DND-41 (cell line): ENCODE measurements at regions not wholly inside any gene's neighbourhood (a gene's known extent, or its start where the extent isn't known, plus 50 kb on each side); places are given as distances from the start of the nearest gene placed in this dataset.
"Not testable (repeated sequence)": the region's sequence is repeated elsewhere in the genome, so short reads cannot be mapped to it uniquely, and the experiment has no call there.

Experiments used
- ATAC-seq: fragments of 200-7000 bp; cut with Tn5 transposase; 3 replicates; pipeline ENCODE4 v1.9.1; 2021; ENCODE audit warnings: low read depth; ENCODE audit not compliant: insufficient read depth
- DNase-seq: peaks from one replicate; pipeline ENCODE4 v3.0.0-alpha.2; 2020
- H2AFZ ChIP-seq: 2 replicates; pipeline ENCODE4 v1.6.0; 2012; ENCODE audit warnings: low read depth, low read length
- H3K27ac ChIP-seq: 2 replicates; pipeline ENCODE4 v1.5.1; 2012; ENCODE audit warnings: low read length, inconsistent platforms
- H3K27me3 ChIP-seq: fragments of 200-600 bp; sonication (generic); 2 replicates; pipeline ENCODE4 v1.6.0; 2012; ENCODE audit warnings: low read length, mild to moderate bottlenecking, inconsistent platforms; ENCODE audit not compliant: insufficient read depth, poor library complexity
- H3K36me3 ChIP-seq: 2 replicates; pipeline ENCODE4 v1.5.1; 2012; ENCODE audit warnings: low read length, inconsistent platforms; ENCODE audit not compliant: insufficient read depth
- H3K4me1 ChIP-seq: 2 replicates; pipeline ENCODE4 v1.5.1; 2012; ENCODE audit warnings: mild to moderate bottlenecking, low read length; ENCODE audit not compliant: insufficient read depth
- H3K4me2 ChIP-seq: 2 replicates; pipeline ENCODE4 v1.6.0; 2012; ENCODE audit warnings: mild to moderate bottlenecking, moderate library complexity, low read length, inconsistent platforms; ENCODE audit not compliant: insufficient read depth
- H3K4me3 ChIP-seq, 2 experiments: fragments of 200-600 bp in 1 of 2; shearing (Covaris generic) in 1 of 2; 2 replicates each; pipeline ENCODE4 v1.5.1; 2012 to 2016; ENCODE audit warnings: inconsistent platforms in 2 of 2, low read length in 2 of 2, mild to moderate bottlenecking in 2 of 2, low read depth in 1 of 2, moderate library complexity in 1 of 2
- H3K79me2 ChIP-seq: 2 replicates; pipeline ENCODE4 v1.6.0; 2012; ENCODE audit warnings: low read length, inconsistent platforms; ENCODE audit not compliant: insufficient read depth
- H3K9ac ChIP-seq: 2 replicates; pipeline ENCODE4 v1.6.0; 2012; ENCODE audit warnings: low read depth, mild to moderate bottlenecking, inconsistent platforms, low read length, moderate library complexity
- H3K9me3 ChIP-seq: 2 replicates; pipeline ENCODE4 v1.5.1; 2012; ENCODE audit warnings: low read length, moderate library complexity, mild to moderate bottlenecking, inconsistent platforms; ENCODE audit not compliant: insufficient read depth, severe bottlenecking
- H4K20me1 ChIP-seq: 2 replicates; pipeline ENCODE4 v1.6.0; 2012; ENCODE audit warnings: low read length; ENCODE audit not compliant: insufficient read depth
- EZH2 ChIP-seq: IDR thresholded peaks from 3 replicates; pipeline ENCODE4 v1.6.1; 2012; ENCODE audit warnings: borderline replicate concordance, low read depth, mild to moderate bottlenecking, moderate library complexity, low read length, inconsistent platforms; ENCODE audit not compliant: severe bottlenecking
- TF ChIP-seq, protein P1 (sequence below): IDR thresholded peaks from 2 replicates; pipeline ENCODE4 v1.5.1; 2012; ENCODE audit warnings: borderline replicate concordance, low read length, moderate library complexity, mild to moderate bottlenecking; ENCODE audit not compliant: poor library complexity, severe bottlenecking; ENCODE audit errors: extremely low read depth

DNA sequence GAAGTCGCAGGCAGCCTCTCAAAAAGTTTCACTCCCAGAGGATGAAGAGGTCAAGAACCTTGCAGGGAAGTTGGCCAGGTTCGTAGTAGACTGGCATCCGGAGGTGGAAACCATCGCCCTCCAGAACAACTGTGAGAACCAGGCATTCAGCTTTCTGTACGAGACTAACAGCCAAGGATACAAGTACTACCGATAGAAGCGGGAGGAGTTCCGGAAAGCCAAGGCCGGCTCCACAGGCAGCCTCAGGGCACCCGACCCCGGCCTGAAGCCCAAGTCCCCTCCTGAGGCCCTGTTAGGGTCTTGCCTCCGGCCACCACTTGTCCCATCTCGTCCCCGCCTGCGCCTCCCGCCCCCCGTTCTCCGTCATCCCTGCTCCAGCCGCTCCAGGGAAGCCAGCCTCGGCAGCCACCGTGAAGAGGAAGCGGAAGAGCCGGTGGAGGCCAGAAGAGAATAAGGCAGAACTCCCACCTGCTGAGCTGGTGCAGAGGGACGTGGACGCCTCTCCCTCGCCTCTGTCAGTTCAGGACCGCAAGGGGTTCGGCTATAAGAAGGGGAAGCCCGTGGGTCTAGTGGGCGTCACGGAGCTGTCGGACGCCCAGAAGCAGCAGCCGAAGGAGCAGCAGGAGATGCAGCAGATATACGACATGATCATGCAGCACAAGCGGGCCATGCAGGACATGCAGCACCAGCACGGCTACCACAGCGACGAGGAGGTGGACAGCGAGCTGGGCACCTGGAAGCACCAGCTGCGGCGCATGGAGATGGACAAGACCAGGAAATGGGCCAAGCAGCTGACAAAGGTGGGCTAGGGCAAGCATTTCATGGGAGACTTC is 366.8 kb upstream of the ATXN7L3B start:
- no peak overlapping the region for H3K4me2 ChIP-seq

DNA sequence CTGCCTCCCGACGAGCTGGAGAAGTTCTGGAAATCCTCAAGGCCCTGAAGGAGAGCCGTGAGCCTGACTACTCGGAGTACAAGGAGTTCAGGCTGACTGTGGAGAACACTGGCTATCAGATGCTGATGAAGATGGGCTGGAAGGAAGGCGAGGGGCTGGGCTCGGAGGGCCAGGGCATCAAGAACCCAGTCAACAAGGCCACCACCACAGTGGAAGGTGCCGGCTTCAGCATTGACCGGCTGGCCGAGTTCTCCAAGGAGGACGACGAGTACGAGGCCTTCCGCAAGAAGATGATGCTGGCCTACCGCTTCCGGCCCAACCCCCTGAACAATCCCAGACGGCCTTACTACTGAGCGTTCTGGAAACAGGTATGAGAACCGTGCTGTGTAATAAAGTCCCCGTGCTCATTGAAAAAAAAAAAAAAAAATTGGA is 366.1 kb upstream of the ATXN7L3B start:
- H3K9ac ChIP-seq, result no peak overlapping the region
- no peaks in the 10 kb centered on the region for H3K27me3 ChIP-seq
- no peak overlapping the region for H2AFZ ChIP-seq
- no peak overlapping the region for H3K27ac ChIP-seq
- H3K4me3 ChIP-seq, result no peak overlapping the region
- TF ChIP-seq, protein P1, sequence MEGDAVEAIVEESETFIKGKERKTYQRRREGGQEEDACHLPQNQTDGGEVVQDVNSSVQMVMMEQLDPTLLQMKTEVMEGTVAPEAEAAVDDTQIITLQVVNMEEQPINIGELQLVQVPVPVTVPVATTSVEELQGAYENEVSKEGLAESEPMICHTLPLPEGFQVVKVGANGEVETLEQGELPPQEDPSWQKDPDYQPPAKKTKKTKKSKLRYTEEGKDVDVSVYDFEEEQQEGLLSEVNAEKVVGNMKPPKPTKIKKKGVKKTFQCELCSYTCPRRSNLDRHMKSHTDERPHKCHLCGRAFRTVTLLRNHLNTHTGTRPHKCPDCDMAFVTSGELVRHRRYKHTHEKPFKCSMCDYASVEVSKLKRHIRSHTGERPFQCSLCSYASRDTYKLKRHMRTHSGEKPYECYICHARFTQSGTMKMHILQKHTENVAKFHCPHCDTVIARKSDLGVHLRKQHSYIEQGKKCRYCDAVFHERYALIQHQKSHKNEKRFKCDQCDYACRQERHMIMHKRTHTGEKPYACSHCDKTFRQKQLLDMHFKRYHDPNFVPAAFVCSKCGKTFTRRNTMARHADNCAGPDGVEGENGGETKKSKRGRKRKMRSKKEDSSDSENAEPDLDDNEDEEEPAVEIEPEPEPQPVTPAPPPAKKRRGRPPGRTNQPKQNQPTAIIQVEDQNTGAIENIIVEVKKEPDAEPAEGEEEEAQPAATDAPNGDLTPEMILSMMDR, result no peak
- no peak for TF ChIP-seq EZH2
- no peaks in the 10 kb centered on the region for H3K9me3 ChIP-seq
- no peaks in the 10 kb centered on the region for H3K79me2 ChIP-seq
- H3K36me3 ChIP-seq, result no peaks in the 10 kb centered on the region
- DNase-seq (no peak), ATAC-seq (no peak)
- no peak overlapping the region for H3K4me2 ChIP-seq
- H3K4me1 ChIP-seq, result no peaks in the 10 kb centered on the region
- no peaks in the 10 kb centered on the region for H4K20me1 ChIP-seq

More for the DNA sequence above, 366.8 kb upstream of the ATXN7L3B start:
- no peak for DNase-seq
- H3K79me2 ChIP-seq, result no peaks in the 10 kb centered on the region
- no peaks in the 10 kb centered on the region for H4K20me1 ChIP-seq
- no peak overlapping the region for H2AFZ ChIP-seq
- no peaks in the 10 kb centered on the region for H3K27me3 ChIP-seq
- no peaks in the 10 kb centered on the region for H3K36me3 ChIP-seq
- no peak overlapping the region for H3K9ac ChIP-seq
- no peak for ATAC-seq
- no peak overlapping the region for H3K27ac ChIP-seq
- no peaks in the 10 kb centered on the region for H3K9me3 ChIP-seq
- TF ChIP-seq EZH2, result no peak
- TF ChIP-seq, protein P1, result no peak
- no peaks in the 10 kb centered on the region for H3K4me1 ChIP-seq
- no peak overlapping the region for H3K4me3 ChIP-seq

DNA sequence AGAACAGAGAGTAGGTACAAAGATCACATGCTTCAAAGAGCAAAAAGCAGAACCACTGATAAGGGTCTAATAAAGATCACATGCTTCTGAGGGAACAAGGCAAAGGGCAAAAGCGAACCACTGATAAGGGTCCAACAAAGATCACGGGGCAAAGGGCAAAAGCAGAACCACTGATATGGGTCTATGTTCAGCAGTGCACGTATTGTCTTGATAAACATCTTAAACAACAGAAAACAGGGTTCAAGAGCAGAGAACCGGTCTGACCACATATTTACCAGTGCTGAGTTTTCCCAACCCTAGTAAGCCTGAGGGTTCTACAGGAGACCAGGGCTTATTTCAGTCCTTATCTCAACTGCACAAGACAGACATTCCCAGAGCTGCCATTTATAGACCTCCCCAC is 362.7 kb upstream of the ATXN7L3B start:
- not testable (repeated sequence) for H3K79me2 ChIP-seq, H3K27me3 ChIP-seq, ATAC-seq, H3K4me2 ChIP-seq, DNase-seq, H3K9ac ChIP-seq, H3K4me3 ChIP-seq, H3K9me3 ChIP-seq, H3K27ac ChIP-seq, H3K36me3 ChIP-seq, H4K20me1 ChIP-seq, H3K4me1 ChIP-seq, H2AFZ ChIP-seq

DNA sequence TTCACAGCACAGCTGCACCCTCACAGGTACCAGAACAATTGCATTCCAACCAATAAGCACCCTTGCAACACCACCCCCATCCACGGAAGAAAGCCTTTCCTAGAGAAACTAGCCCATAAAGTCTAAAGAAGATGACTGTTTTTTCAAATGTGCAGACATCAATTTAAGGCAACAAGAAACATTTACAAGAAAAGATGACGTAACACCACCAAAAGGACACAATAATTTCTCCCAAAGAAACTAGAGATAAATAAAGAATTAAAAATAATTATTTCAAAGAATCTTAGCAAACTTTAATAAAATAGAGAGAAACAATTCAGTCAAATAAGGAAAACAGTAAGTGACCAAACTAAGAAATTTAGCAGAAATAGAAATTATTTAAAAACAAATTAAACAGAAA is 352.3 kb upstream of the ATXN7L3B start:
- TF ChIP-seq EZH2, result no peak
- TF ChIP-seq, protein P1, result no peak
- Histone ChIP-seq H3K4me2 (no peak overlapping the region), H3K27me3 (no peaks in the 10 kb centered on the region), H3K9me3 (no peaks in the 10 kb centered on the region), H2AFZ (no peak overlapping the region), H3K27ac (no peak overlapping the region), H3K36me3 (no peaks in the 10 kb centered on the region), H3K4me1 (no peaks in the 10 kb centered on the region), H3K79me2 (no peaks in the 10 kb centered on the region), H3K4me3 (no peak overlapping the region), H4K20me1 (no peaks in the 10 kb centered on the region), H3K9ac (no peak overlapping the region)
- no peak for DNase-seq
- no peak for ATAC-seq
